GM21367 (cell line): ENCODE measurements at regions not wholly inside any gene's neighbourhood (a gene's known extent, or its start where the extent isn't known, plus 50 kb on each side); places are given as distances from the start of the nearest gene placed in this dataset.
"Not testable (repeated sequence)": the region's sequence is repeated elsewhere in the genome, so short reads cannot be mapped to it uniquely, and the experiment has no call there.

Source experiments
- ATAC-seq: cut with Tn5 transposase; IDR thresholded peaks from one replicate; pipeline ENCODE4 v1.9.1; 2021; ENCODE audit not compliant: unreplicated experiment

DNA sequence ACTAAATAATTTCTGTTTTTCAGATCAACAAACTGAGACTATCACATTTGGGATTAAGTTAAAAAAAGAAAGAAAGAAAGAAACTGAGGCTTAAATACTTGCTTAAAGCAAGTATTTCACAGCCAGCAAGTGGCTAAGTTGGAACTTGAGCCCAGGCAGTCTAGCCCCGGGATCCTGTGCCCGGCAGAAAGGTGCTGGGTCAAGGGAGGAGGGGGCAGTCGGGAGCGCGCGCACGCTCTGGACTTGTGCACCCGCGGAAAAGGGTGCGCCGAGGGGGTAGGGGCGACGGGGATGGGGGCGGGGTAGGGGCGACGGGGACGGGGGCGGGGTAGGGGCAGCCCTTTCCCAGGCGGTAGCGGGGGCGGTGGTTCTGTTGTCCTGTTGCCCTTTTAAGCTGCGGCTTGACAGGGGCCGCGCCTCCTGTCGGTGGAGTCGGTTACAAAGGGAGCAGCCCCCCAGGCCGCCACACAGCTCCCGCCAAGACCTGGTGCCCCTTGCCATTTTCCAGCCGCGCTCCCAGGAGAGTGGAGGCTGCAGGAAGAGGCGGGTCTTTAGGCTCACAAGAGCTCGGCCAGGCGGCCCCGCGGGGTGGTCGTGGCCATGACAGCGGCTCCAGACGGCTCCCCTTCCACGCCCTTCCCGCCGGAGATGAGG lies 60.6 kb downstream of the GOLGA8T start:
- ATAC-seq = not testable (repeated sequence)

DNA sequence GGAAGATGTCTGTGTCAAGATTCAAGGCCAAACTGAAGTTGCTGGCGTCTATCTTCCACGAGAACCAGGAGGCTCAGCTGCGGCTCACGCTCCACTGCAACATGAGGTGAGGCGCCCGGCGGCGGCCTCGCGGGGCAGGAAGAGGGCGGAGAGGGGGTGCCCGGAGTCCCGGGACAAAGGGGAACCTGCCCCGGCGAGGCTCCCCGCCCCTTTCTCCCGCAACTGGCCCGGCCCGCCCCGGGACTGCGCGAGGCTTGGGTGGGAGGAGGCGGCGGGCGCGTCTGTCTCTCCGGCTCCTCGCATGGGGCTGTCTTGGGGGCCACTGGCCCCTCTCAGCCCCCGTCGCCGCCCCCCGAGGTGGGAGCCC lies 61.1 kb downstream of the GOLGA8T start:
- ATAC-seq = not testable (repeated sequence)

DNA sequence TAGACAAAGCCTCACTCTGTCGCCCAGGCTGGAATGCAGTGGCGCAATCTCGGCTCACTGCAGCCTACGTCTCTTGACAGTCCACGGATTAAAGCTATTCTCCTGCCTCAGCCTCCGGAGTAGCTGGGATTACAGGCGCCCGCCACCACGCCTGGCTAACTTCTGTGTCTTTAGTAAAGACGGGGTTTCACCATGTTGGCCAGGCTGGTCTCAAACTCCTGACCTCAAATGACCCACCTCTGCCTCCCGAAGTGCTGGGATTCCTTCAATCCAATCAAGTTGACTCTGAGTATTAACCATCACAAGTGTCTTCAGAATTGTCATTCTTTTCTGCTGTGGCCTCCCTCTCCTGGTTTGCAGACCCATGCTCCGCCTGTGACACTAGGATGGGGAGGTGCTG lies 61.9 kb downstream of the GOLGA8T start:
- ATAC-seq = not testable (repeated sequence)

DNA sequence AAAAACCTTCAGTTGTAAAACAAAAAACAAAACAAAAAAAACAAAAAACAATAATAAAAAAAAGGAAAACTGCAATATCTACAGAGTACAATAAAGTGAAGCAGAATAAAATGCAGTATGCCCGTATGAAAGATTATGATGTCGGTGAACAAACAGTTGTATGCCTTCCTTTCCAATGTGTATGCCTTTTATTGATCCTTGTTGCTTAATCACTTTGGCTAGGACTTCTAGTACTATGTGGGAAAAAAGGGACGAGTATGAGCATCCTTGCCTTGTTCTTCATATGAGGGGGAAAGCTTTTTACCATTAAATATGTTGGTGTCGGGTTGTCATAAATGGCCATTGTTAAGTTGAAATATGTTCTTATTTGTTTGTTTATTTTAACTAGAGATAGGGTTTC lies 66.7 kb downstream of the GOLGA8T start:
- ATAC-seq = not testable (repeated sequence)

DNA sequence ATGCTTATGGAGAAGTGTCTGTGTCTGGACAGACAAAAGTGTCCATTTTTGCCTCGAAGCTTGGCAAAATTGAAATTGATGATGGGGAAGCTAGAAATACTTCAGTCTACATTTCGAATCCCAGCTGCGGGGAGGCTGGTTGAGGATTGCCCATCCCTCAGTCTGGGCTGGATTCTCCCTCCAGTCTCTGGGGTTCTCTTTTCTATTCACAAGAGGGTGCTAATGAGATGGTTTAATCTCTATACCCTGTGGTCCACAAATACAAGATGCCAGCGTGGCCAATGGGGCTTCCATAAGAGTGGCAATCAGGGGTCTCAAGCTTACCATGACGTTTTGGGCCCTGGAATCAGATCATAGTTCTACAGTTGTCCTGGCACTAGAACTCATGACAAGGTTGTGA lies 78.9 kb downstream of the GOLGA8T start:
- ATAC-seq = not testable (repeated sequence)

GRCh38 chr15:30221803-30222202 lies 87.0 kb downstream of the GOLGA8T start:
- ATAC-seq = not testable (repeated sequence)

- ATAC-seq = not testable (repeated sequence)
Observed at GRCh38 chr15:30222798-30223591, 88.1 kb downstream of the GOLGA8T start.

DNA sequence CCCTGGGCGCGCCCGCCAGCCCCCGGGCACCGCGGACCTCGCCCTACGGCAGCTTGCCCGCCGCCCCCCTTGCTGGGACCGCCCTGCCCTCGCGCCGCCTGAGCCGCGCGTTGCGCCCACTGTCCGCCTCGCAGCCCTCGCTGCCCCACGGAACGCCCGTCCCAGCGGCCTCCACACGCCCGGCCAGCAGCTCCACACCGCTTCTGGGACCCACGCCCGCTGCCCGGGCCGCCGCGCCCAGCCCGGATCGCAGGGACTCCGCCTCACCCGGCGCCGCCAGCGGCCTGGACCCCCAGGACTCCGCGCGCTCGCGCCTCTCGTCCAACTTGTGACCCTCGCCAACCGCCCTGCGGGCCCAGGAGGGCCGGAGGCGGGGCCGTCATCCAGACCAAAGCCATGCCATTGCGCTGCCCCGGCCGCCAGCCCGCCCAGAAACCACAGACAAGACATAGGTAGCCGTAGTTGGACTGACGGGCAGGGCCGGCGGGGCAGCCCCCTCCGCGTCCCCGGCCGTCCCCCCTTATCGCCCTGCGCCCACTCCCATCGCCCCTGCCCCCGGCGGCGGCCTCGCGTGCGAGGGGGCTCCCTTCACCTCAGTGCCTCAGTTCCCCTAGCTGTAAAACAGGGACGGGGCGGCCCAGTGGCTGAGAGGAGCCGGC lies 90.5 kb downstream of the GOLGA8T start:
- ATAC-seq = not testable (repeated sequence)

- not testable (repeated sequence) for ATAC-seq
Observed at GRCh38 chr15:30261432-30262141, 126.7 kb downstream of the GOLGA8T start.

DNA sequence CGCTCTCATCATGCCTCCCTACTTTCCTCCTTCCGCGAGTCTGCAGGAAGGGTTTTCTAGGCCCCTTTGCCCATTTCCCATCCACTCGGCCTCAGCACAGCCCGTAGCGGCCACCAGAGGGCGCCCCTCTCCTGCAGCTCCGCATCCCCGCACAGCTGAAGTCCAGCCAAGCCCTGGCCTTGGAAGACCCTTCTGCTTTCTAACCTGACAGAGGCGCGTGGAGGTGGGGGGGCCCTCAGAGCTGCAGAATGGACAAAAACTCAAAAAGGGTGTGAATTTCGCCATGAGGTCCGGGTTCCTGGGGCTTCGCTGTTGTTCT lies 127.2 kb downstream of the GOLGA8T start:
- ATAC-seq = peak; percentile 51

DNA sequence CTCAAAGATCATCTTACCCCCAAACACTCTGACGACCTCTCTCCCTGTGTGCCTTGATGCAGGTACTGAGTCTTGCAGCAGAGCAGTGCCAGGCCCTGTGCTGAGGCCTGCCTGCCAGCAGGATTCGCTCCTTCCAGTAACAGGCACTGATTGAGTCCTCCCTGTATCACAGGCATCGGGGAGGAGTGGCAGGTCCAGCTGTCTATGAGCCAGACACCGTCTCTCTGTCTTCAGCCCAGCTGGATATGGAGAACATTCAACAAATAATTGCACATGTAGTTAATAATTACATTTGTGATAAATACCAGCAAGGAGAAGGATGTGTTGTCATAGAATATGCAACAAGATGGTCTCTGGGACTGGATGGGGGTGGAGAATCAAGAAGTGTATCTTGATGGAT lies 129.1 kb downstream of the GOLGA8T start:
- ATAC-seq = not testable (repeated sequence)

- not testable (repeated sequence) for ATAC-seq
Observed at GRCh38 chr15:30295150-30295844, 98.0 kb downstream of the CHRFAM7A start.

DNA sequence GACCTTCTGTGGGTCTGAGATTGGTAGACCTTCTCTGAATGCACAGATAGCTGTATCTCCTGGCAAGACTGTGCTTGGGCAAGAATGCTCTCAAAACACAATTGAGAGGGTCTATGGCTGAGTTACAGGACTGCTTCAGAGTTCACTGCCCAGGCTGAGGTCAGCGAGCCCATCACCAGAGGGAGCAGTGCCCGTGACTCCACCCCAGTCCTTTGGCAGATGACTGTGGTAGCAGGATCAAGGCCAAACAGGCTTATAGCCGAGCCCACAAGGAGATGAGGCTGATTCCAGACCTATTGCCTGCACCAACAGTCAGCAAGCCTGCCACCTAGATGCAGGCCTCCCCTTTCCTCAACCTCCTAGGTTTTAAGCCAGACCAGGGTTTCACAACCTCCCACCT lies 89.4 kb downstream of the CHRFAM7A start:
- ATAC-seq = not testable (repeated sequence)
